ENCODE measurements at regions not wholly inside any gene's neighbourhood (a gene's known extent, or its start where the extent isn't known, plus 50 kb on each side); places are given as distances from the start of the nearest gene placed in this dataset.

GRCh38 chr1:193703655-193704054 lies 517.2 kb upstream of the B3GALT2 start:
- Histone ChIP-seq H3K27ac (ENCODE audit: insufficient read depth, low read depth, low read length) (no peak overlapping the region), H3K4me1 (ENCODE audit: control insufficient read depth, extremely low read depth, insufficient read depth, low read length) (peaks cover 4% of the 10 kb centered on the region), H3K4me3 (replicated peaks in 1 of 3; ENCODE audit: insufficient read depth in 1 of 3, low read depth in 1 of 3, low read length in 3 of 3) (no peak overlapping the region), H3K9me3 (replicated peaks; ENCODE audit: control insufficient read depth, insufficient read depth, low read length) (no peaks in the 10 kb centered on the region), H3K9me1 (replicated peaks; ENCODE audit: control insufficient read depth, extremely low read depth, insufficient read depth, low read length) (no peaks in the 10 kb centered on the region), H3K27me3 (ENCODE audit: control insufficient read depth in 2 of 2, insufficient read depth in 2 of 2, low read length in 2 of 2) (no peaks in the 10 kb centered on the region), H3K79me2 (ENCODE audit: control insufficient read depth, insufficient read depth, low read length) (no peaks in the 10 kb centered on the region), H3K4me2 (ENCODE audit: insufficient read depth, low read length) (no peak overlapping the region), H4K20me1 (replicated peaks; ENCODE audit: control insufficient read depth, extremely low read depth, insufficient read depth, low read length) (no peaks in the 10 kb centered on the region), H3K9ac (replicated peaks; ENCODE audit: extremely low read depth, insufficient read depth, low read length) (no peak overlapping the region), H2AFZ (ENCODE audit: low read depth, low read length) (no peak overlapping the region), H3K36me3 (ENCODE audit: control insufficient read depth in 2 of 2, extremely low read depth in 1 of 2, insufficient read depth in 2 of 2, low read length in 2 of 2) (no peaks in the 10 kb centered on the region)
- FAIRE-seq (no peak), DNase-seq (ENCODE audit: low read depth, low spot score) (no peak)
- dilution Hi-C loops (cut with MboI; ENCODE audit: extremely low pct_ligation_motif_present, low sequenced_read_pairs): no loop called here
- ChIA-PET POLR2A (no interaction called here), CTCF (interaction anchor here (1.7 kb wide), 1 partner anchor 26 kb away, joined by 4 read pairs; no protein-coding TSS in a partner anchor)
- TF ChIP-seq EZH2 (IDR thresholded peaks at IDR 0.05; ENCODE audit: borderline replicate concordance, low read depth, low read length, severe bottlenecking) (no peak), MAX (IDR thresholded peaks at IDR 0.05; ENCODE audit: insufficient read depth, insufficient read length) (no peak), JUN (IDR thresholded peaks at IDR 0.05; ENCODE audit: borderline replicate concordance, insufficient read depth, insufficient read length, low read depth) (no peak)
- intact Hi-C loops (cut with micrococcal nuclease): no loop called here
- no TSS peak for BruUV-seq (replicated peaks)

- Histone ChIP-seq H3K4me1 (ENCODE audit: control insufficient read depth, extremely low read depth, insufficient read depth, low read length) (peaks cover 4% of the 10 kb centered on the region), H2AFZ (ENCODE audit: low read depth, low read length) (no peak overlapping the region), H3K9ac (replicated peaks; ENCODE audit: extremely low read depth, insufficient read depth, low read length) (no peak overlapping the region), H3K9me1 (replicated peaks; ENCODE audit: control insufficient read depth, extremely low read depth, insufficient read depth, low read length) (no peaks in the 10 kb centered on the region), H3K36me3 (ENCODE audit: control insufficient read depth in 2 of 2, extremely low read depth in 1 of 2, insufficient read depth in 2 of 2, low read length in 2 of 2) (no peaks in the 10 kb centered on the region), H3K27me3 (ENCODE audit: control insufficient read depth in 2 of 2, insufficient read depth in 2 of 2, low read length in 2 of 2) (no peaks in the 10 kb centered on the region), H3K9me3 (replicated peaks; ENCODE audit: control insufficient read depth, insufficient read depth, low read length) (no peaks in the 10 kb centered on the region), H3K79me2 (ENCODE audit: control insufficient read depth, insufficient read depth, low read length) (no peaks in the 10 kb centered on the region), H4K20me1 (replicated peaks; ENCODE audit: control insufficient read depth, extremely low read depth, insufficient read depth, low read length) (no peaks in the 10 kb centered on the region), H3K4me3 (replicated peaks in 1 of 3; ENCODE audit: insufficient read depth in 1 of 3, low read depth in 1 of 3, low read length in 3 of 3) (no peak overlapping the region), H3K27ac (ENCODE audit: insufficient read depth, low read depth, low read length) (no peak overlapping the region), H3K4me2 (ENCODE audit: insufficient read depth, low read length) (no peak overlapping the region)
- TF ChIP-seq EZH2 (IDR thresholded peaks at IDR 0.05; ENCODE audit: borderline replicate concordance, low read depth, low read length, severe bottlenecking) (no peak), CTCF (IDR thresholded peaks at IDR 0.05; ENCODE audit: extremely low read depth in 1 of 2, insufficient read depth in 1 of 2, low read depth in 1 of 2, low read length in 2 of 2) (no peak), FOS (IDR thresholded peaks at IDR 0.05; ENCODE audit: borderline replicate concordance, insufficient read depth, low read length) (no peak), MAX (IDR thresholded peaks at IDR 0.05; ENCODE audit: insufficient read depth, insufficient read length) (no peak), POLR2A (IDR thresholded peaks at IDR 0.05; ENCODE audit: low read depth, low read length) (no peak), POLR2AphosphoS5 (IDR thresholded peaks at IDR 0.05; ENCODE audit: insufficient read depth, low read depth, low read length) (no peak), GATA2 (IDR thresholded peaks at IDR 0.05; ENCODE audit: insufficient read depth, insufficient read length, low read depth, low read length) (no peak), MYC (IDR thresholded peaks at IDR 0.05; ENCODE audit: low read depth, low read length) (no peak), JUN (IDR thresholded peaks at IDR 0.05; ENCODE audit: borderline replicate concordance, insufficient read depth, insufficient read length, low read depth) (no peak)
- BruUV-seq (replicated peaks): no TSS peak
- ChIA-PET POLR2A (no interaction called here), CTCF (interaction anchor here (1.0 to 2.6 kb wide), 3 partner anchors 23 to 34 kb away, joined by 4 to 8 read pairs (median 5); no protein-coding TSS in a partner anchor)
- DNase-seq (ENCODE audit: low read depth, low spot score): no peak
- intact Hi-C loops (cut with micrococcal nuclease) (no loop called here), dilution Hi-C loops (cut with MboI; ENCODE audit: extremely low pct_ligation_motif_present, low sequenced_read_pairs) (no loop called here)
- no peak for FAIRE-seq
These were observed 516.7 kb upstream of the B3GALT2 start for GRCh38 chr1:193703121-193703520.
